Kidney (tissue), 13 donors: ENCODE measurements at regions not wholly inside any gene's neighbourhood (a gene's known extent, or its start where the extent isn't known, plus 50 kb on each side); places are given as distances from the start of the nearest gene placed in this dataset.

ENCODE experiments used
- DNase-seq, 5 donors: peaks; one replicate each; pipeline ENCODE4 v3.0.0-alpha.2; 2013 to 2020
- FAIRE-seq: peaks from 2 replicates; lab custom pipeline; 2012; peaks lifted over from hg19 to GRCh38; lab: Jason Lieb, UNC
- H3K27ac ChIP-seq, 2 donors: one replicate each; pipeline ENCODE4 v1.7.0; 2013; ENCODE audit warnings: low read depth in 2 of 2, low read length in 2 of 2, inconsistent platforms in 1 of 2
- H3K27me3 ChIP-seq: one replicate; pipeline ENCODE4 v1.7.1; 2013; ENCODE audit warnings: low read length, inconsistent platforms; ENCODE audit not compliant: control insufficient read depth, insufficient read depth
- H3K36me3 ChIP-seq, 3 donors: one replicate each; pipeline versions ENCODE4 v1.7.0 to v1.7.1; 2013; ENCODE audit warnings: low read length in 3 of 3, control low read depth in 1 of 3, inconsistent platforms in 1 of 3; ENCODE audit not compliant: insufficient read depth in 3 of 3, control insufficient read depth in 2 of 3
- H3K4me1 ChIP-seq, 3 donors: one replicate each; pipeline versions ENCODE4 v1.7.0 to v1.7.1; 2013; ENCODE audit warnings: low read length in 3 of 3, inconsistent platforms in 1 of 3, low read depth in 1 of 3; ENCODE audit not compliant: control insufficient read depth in 2 of 3, insufficient read depth in 2 of 3
- H3K4me3 ChIP-seq, 3 donors: one replicate each; pipeline versions ENCODE4 v1.7.0 to v1.8.1; 2013; ENCODE audit warnings: low read length in 3 of 3, control low read depth in 1 of 3, inconsistent platforms in 1 of 3
- H3K9ac ChIP-seq, 3 donors: one replicate each; pipeline versions ENCODE4 v1.7.0 to v1.7.1; 2013; ENCODE audit warnings: low read length in 3 of 3, control low read depth in 1 of 3, inconsistent platforms in 1 of 3
- H3K9me3 ChIP-seq, 3 donors: one replicate each; pipeline versions ENCODE4 v1.7.0 to v1.7.1; 2013; ENCODE audit warnings: low read length in 3 of 3, control low read depth in 1 of 3, inconsistent platforms in 1 of 3; ENCODE audit not compliant: control insufficient read depth in 2 of 3, insufficient read depth in 1 of 3
- intact Hi-C: fragments of 100-400 bp; cut with DNase I; formaldehyde crosslinking; loops from one replicate; pipeline ENCODE4 v1.11.1; 2022
- TF ChIP-seq, protein P1 (sequence below): IDR thresholded peaks from 3 replicates; pipeline ENCODE4 v1.5.1; 2012; ENCODE audit warnings: mild to moderate bottlenecking, moderate library complexity, borderline replicate concordance; ENCODE audit not compliant: insufficient read depth; ENCODE audit errors: extremely low read depth
- donor health status: control.
- donor health status: control.
- donor health status: control.
- donor health status: control.
- donor health status: control.
- donor health status: DM: yes; HTN: yes; CAD: no.
- donor health status: Normal renal cell carcinoma (clear cell type).

DNA sequence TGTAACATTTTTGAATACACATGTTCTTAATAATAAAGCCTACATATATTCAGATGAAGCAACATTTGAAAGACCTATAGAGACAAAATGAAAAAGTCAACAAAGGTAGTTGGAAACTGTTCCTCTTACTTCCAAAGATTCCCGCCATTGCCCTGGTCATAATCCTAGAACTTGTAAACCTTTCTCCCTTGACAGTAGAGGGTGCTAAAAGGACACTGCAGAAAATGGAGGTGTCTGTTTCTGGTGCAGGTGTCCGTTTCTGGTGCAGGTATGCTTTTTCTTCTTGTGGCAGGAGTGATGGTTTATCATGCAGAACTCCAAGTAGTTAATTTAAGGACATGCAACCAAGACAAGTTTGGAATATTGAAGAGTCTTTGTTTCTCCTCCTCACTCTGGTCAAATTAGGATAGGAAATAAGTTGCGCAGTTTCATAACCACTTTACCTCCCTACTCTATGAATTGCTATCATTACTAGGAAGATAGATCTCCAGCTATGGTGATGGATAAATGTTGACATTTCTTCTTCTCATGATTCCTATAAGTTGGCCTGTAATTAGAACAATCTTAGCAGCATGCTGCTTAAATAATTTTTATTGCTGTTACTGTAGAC is 56.0 kb upstream of the FAM174A start:
- no peak overlapping the region for H3K4me3 ChIP-seq
- FAIRE-seq (no peak), DNase-seq (peak in 2 of 5 donors; percentile 27 to 37)
- H3K9ac ChIP-seq: no peak overlapping the region
- H3K4me1 ChIP-seq: no peaks in the 10 kb centered on the region
- no peaks in the 10 kb centered on the region for H3K9me3 ChIP-seq
- H3K27me3 ChIP-seq: no peaks in the 10 kb centered on the region
- intact Hi-C loops: no loop called here
- no peaks in the 10 kb centered on the region for H3K36me3 ChIP-seq
- no peak overlapping the region for H3K27ac ChIP-seq
- TF ChIP-seq, protein P1, sequence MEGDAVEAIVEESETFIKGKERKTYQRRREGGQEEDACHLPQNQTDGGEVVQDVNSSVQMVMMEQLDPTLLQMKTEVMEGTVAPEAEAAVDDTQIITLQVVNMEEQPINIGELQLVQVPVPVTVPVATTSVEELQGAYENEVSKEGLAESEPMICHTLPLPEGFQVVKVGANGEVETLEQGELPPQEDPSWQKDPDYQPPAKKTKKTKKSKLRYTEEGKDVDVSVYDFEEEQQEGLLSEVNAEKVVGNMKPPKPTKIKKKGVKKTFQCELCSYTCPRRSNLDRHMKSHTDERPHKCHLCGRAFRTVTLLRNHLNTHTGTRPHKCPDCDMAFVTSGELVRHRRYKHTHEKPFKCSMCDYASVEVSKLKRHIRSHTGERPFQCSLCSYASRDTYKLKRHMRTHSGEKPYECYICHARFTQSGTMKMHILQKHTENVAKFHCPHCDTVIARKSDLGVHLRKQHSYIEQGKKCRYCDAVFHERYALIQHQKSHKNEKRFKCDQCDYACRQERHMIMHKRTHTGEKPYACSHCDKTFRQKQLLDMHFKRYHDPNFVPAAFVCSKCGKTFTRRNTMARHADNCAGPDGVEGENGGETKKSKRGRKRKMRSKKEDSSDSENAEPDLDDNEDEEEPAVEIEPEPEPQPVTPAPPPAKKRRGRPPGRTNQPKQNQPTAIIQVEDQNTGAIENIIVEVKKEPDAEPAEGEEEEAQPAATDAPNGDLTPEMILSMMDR: peak; percentile 38

DNA sequence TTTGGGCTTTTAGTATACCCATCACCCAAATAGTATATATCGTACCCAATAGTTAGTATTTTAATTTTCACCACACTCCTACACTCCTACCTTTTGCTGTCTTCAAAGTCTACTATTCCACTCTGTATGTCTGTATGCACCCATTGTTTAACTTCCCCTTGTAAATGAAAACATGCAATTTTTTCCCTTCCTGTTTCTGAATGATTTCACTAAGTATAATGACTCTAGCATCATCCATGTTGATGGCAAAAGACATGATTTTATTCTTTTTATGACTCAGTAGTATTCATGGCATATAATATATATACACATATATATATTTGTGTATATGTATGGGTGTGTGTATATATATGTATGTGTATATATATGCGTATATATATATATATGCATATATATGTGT is 63.1 kb upstream of the FAM174A start:
- Histone ChIP-seq H3K36me3 (no peaks in the 10 kb centered on the region), H3K9me3 (no peaks in the 10 kb centered on the region), H3K4me1 (no peaks in the 10 kb centered on the region), H3K27ac (no peak overlapping the region), H3K27me3 (no peaks in the 10 kb centered on the region), H3K4me3 (no peak overlapping the region), H3K9ac (no peak overlapping the region)
- DNase-seq: no peak
- FAIRE-seq: no peak
- TF ChIP-seq, protein P1: no peak
- intact Hi-C loops: no loop called here

DNA sequence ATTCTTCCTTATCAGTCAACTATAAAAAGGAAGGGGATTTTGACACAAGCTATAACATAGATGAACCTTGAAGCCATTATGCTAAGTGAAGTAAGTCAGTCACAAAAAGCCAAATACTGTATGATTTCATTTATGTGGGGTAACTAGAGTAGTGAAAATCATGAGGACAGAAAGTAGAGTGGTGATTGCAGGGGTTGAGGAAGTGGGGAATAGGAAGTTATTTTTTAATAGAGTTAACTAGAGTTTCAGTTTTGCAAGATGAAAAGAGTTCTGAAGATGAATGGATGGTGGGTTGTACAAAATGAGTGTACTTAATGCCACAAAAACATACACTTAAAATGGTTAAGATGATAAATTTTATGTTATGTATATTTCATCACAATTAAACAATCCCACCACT is 65.4 kb upstream of the FAM174A start:
- Histone ChIP-seq H3K27ac (no peak overlapping the region), H3K9me3 (no peaks in the 10 kb centered on the region), H3K9ac (no peak overlapping the region), H3K27me3 (no peaks in the 10 kb centered on the region), H3K4me1 (no peaks in the 10 kb centered on the region), H3K4me3 (no peak overlapping the region), H3K36me3 (no peaks in the 10 kb centered on the region)
- intact Hi-C loops: no loop called here
- TF ChIP-seq, protein P1: no peak
- no peak for DNase-seq
- FAIRE-seq: no peak

DNA sequence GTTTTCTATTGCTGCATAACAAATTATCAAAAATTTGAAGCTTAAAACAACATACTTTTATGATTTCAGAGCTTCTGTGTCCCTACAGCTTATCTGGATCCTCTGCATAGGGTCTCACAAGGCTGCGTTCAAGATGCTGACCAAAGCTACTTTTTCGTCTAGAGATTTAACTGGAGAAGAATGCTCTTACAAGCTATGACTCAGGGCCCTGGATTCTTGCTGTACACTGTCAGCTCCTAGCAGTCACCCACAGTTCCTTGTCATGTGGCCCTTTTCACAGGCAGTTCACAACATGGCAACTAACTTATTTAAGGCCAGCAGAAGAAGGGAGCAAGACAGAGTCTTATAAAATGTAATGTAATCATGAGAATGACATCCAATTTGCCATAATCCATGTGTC is 70.8 kb upstream of the FAM174A start:
- Histone ChIP-seq H3K36me3 (no peaks in the 10 kb centered on the region), H3K9me3 (no peaks in the 10 kb centered on the region), H3K27ac (no peak overlapping the region), H3K9ac (no peak overlapping the region), H3K4me3 (no peak overlapping the region), H3K27me3 (no peaks in the 10 kb centered on the region), H3K4me1 (no peaks in the 10 kb centered on the region)
- FAIRE-seq (no peak), DNase-seq (no peak)
- intact Hi-C loops: no loop called here
- TF ChIP-seq, protein P1: no peak
